ENCODE measurements at regions not wholly inside any gene's neighbourhood (a gene's known extent, or its start where the extent isn't known, plus 50 kb on each side); places are given as distances from the start of the nearest gene placed in this dataset.

- TF ChIP-seq CTCF (conservative IDR thresholded peaks at IDR 0.05; ENCODE audit: low read depth, low read length): no peak
- TF ChIP-seq MXI1 (IDR thresholded peaks at IDR 0.05; ENCODE audit: borderline replicate concordance, low read depth, low read length): no peak
These were observed 218.4 kb upstream of the HCCS start for GRCh38 chrX:10892621-10893225.
